PC-3 (cell line): ENCODE measurements at regions not wholly inside any gene's neighbourhood (a gene's known extent, or its start where the extent isn't known, plus 50 kb on each side); places are given as distances from the start of the nearest gene placed in this dataset.

Source experiments
- ATAC-seq: fragments of 200-7000 bp; cut with Tn5 transposase; 2 replicates; pipeline ENCODE4 v1.9.1; 2020; ENCODE audit warnings: mild to moderate bottlenecking, moderate library complexity
- BruUV-seq: library from RNA; stranded (reverse); fragments of 400-500 nt; replicated peaks from 2 replicates; lab custom pipeline; 2021; lab: Mats Ljungman, UMichigan
- CTCF ChIA-PET: fragments of 300-600 bp; sonication (Branson Sonifier 250); formaldehyde crosslinking; loops from one replicate; lab custom pipeline; 2022; ENCODE audit warnings: antibody characterized with exemption; lab: Charles Lee
- POLR2A ChIA-PET: fragments of 300-600 bp; sonication (Branson Sonifier 250); formaldehyde crosslinking; loops from one replicate; lab custom pipeline; 2022; ENCODE audit warnings: antibody characterized with exemption; ENCODE audit not compliant: unreplicated experiment; lab: Charles Lee
- DNase-seq: peaks from one replicate; pipeline ENCODE4 v3.0.0-alpha.2; 2015
- H2AFZ ChIP-seq: fragments of 300-600 bp; sonication (generic); 2 replicates; pipeline ENCODE4 v1.6.0; 2016; ENCODE audit warnings: antibody characterized with exemption, low read length
- H3F3A ChIP-seq: fragments of 300-600 bp; sonication (generic); one replicate; pipeline ENCODE4 v1.6.0; 2017; ENCODE audit warnings: antibody characterized with exemption, low read length, control low read depth, mild to moderate bottlenecking; ENCODE audit not compliant: unreplicated experiment
- H3K27ac ChIP-seq: fragments of 300-600 bp; sonication (generic); 2 replicates; pipeline ENCODE4 v1.5.1; 2016; ENCODE audit warnings: mild to moderate bottlenecking, low read length
- H3K27me3 ChIP-seq: fragments of 300-600 bp; sonication (generic); 2 replicates; pipeline ENCODE4 v1.6.1; 2016; ENCODE audit warnings: low read length, mixed read lengths
- H3K36me3 ChIP-seq: fragments of 300-600 bp; sonication (generic); 2 replicates; pipeline ENCODE4 v1.6.1; 2016; ENCODE audit warnings: low read depth, mixed run types, low read length, mixed read lengths
- H3K4me1 ChIP-seq: fragments of 300-600 bp; sonication (generic); 2 replicates; pipeline ENCODE4 v1.5.1; 2016; ENCODE audit warnings: low read length; ENCODE audit not compliant: insufficient read depth
- H3K4me2 ChIP-seq: fragments of 300-600 bp; sonication (generic); 2 replicates; pipeline ENCODE4 v1.6.0; 2016; ENCODE audit warnings: low read length
- H3K4me3 ChIP-seq: fragments of 300-600 bp; sonication (generic); 2 replicates; pipeline ENCODE4 v1.5.1; 2016; ENCODE audit warnings: mild to moderate bottlenecking, low read length, mixed read lengths
- H3K79me2 ChIP-seq: fragments of 300-600 bp; sonication (generic); 2 replicates; pipeline ENCODE4 v1.6.1; 2017; ENCODE audit warnings: low read length, mixed read lengths
- H3K9ac ChIP-seq: fragments of 300-600 bp; sonication (generic); 2 replicates; pipeline ENCODE4 v1.6.0; 2016; ENCODE audit warnings: mild to moderate bottlenecking, low read length
- H3K9me2 ChIP-seq: fragments of 300-600 bp; sonication (generic); replicated peaks from 2 replicates; pipeline ENCODE4 v1.6.1; 2016; ENCODE audit warnings: mixed run types, low read length, mixed read lengths
- H3K9me3 ChIP-seq: fragments of 300-600 bp; sonication (generic); 2 replicates; pipeline ENCODE4 v1.6.1; 2016; ENCODE audit warnings: low read length, mixed read lengths
- H4K20me1 ChIP-seq: fragments of 300-600 bp; sonication (generic); 2 replicates; pipeline ENCODE4 v1.6.1; 2016; ENCODE audit warnings: low read length, mixed read lengths
- EZH2 ChIP-seq: fragments of 300-600 bp; sonication (generic); IDR thresholded peaks from one replicate; pipeline ENCODE4 v1.6.1; 2017; ENCODE audit warnings: antibody characterized with exemption, mild to moderate bottlenecking, low read length; ENCODE audit not compliant: unreplicated experiment
- EZH2phosphoT487 ChIP-seq: fragments of 300-600 bp; sonication (generic); IDR thresholded peaks from 2 replicates; pipeline ENCODE4 v1.6.1; 2018; ENCODE audit warnings: mild to moderate bottlenecking, antibody characterized with exemption, low read length, borderline replicate concordance
- intact Hi-C: fragments of 100-400 bp; cut with micrococcal nuclease; formaldehyde crosslinking; loops from 2 replicates; pipeline ENCODE4 v1.9.0; 2023
- TF ChIP-seq, protein P1 (sequence below): fragments of 300-600 bp; sonication (generic); conservative IDR thresholded peaks from 2 replicates; pipeline ENCODE4 v1.5.1; 2017; ENCODE audit warnings: antibody characterized with exemption, low read depth, mild to moderate bottlenecking, low read length

DNA sequence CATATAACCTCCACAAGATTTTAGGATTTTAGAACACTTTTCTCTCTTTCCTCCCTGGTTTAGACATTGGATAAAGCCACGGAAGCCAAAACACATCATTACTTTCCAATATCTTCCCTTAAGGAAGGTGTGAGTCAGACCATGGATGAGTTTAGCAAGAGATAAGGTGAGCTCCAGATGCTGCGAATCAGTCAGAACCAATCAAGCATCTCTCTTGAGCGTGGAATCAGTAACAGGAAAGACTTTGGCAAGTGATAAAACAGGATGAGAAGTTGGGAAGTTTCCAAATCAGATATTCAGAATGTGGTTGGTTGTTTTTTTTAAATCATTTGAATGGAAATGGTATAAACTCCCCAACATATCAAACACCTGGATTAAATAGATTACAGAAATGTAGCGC lies 397.8 kb downstream of the EFNA5 start:
- no peaks in the 10 kb centered on the region for H3F3A ChIP-seq
- H3K36me3 ChIP-seq, result no peaks in the 10 kb centered on the region
- H3K4me1 ChIP-seq, result no peaks in the 10 kb centered on the region
- POLR2A ChIA-PET, result no interaction called here
- intact Hi-C loops, result no loop called here
- H3K79me2 ChIP-seq, result no peaks in the 10 kb centered on the region
- H3K9me3 ChIP-seq, result no peaks in the 10 kb centered on the region
- H3K27me3 ChIP-seq, result no peaks in the 10 kb centered on the region
- H4K20me1 ChIP-seq, result no peaks in the 10 kb centered on the region
- CTCF ChIA-PET, result no interaction called here
- DNase-seq, result no peak
- BruUV-seq, result no TSS peak
- no peak overlapping the region for H3K27ac ChIP-seq
- no peak overlapping the region for H3K4me2 ChIP-seq
- H3K4me3 ChIP-seq, result no peak overlapping the region
- H3K9me2 ChIP-seq, result no peaks in the 10 kb centered on the region
- ATAC-seq, result no peak
- TF ChIP-seq, protein P1, sequence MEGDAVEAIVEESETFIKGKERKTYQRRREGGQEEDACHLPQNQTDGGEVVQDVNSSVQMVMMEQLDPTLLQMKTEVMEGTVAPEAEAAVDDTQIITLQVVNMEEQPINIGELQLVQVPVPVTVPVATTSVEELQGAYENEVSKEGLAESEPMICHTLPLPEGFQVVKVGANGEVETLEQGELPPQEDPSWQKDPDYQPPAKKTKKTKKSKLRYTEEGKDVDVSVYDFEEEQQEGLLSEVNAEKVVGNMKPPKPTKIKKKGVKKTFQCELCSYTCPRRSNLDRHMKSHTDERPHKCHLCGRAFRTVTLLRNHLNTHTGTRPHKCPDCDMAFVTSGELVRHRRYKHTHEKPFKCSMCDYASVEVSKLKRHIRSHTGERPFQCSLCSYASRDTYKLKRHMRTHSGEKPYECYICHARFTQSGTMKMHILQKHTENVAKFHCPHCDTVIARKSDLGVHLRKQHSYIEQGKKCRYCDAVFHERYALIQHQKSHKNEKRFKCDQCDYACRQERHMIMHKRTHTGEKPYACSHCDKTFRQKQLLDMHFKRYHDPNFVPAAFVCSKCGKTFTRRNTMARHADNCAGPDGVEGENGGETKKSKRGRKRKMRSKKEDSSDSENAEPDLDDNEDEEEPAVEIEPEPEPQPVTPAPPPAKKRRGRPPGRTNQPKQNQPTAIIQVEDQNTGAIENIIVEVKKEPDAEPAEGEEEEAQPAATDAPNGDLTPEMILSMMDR, result no peak
- TF ChIP-seq EZH2phosphoT487, result no peak
- no peak for TF ChIP-seq EZH2
- H2AFZ ChIP-seq, result no peak overlapping the region
- H3K9ac ChIP-seq, result no peak overlapping the region

DNA sequence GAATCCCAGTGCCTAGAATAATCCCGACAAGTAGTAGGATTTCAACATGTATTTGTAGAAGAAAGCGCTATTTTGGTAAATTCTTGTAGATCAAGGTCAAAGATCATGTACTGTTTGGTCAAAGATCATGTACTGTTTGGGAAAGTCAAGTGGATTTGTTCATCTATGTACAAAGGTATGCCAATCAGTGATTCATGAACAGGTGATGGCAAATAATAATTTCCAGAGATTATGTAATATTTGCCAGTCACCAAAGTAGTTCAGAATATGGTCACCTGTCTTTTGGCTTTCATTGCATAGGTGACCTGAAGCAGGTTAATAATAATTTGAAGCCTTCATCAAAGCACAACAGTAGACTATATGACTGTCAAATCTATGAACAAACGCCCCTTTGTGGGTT lies 398.2 kb downstream of the EFNA5 start:
- no peaks in the 10 kb centered on the region for H3F3A ChIP-seq
- H3K27me3 ChIP-seq, result no peaks in the 10 kb centered on the region
- no peaks in the 10 kb centered on the region for H3K9me3 ChIP-seq
- DNase-seq, result no peak
- no peaks in the 10 kb centered on the region for H4K20me1 ChIP-seq
- CTCF ChIA-PET, result no interaction called here
- no peak overlapping the region for H3K9ac ChIP-seq
- no peaks in the 10 kb centered on the region for H3K79me2 ChIP-seq
- POLR2A ChIA-PET, result no interaction called here
- no peak overlapping the region for H2AFZ ChIP-seq
- H3K4me2 ChIP-seq, result no peak overlapping the region
- ATAC-seq, result no peak
- H3K4me1 ChIP-seq, result no peaks in the 10 kb centered on the region
- BruUV-seq, result no TSS peak
- H3K27ac ChIP-seq, result no peak overlapping the region
- intact Hi-C loops, result no loop called here
- H3K36me3 ChIP-seq, result no peaks in the 10 kb centered on the region
- no peak overlapping the region for H3K4me3 ChIP-seq
- TF ChIP-seq EZH2, result no peak
- TF ChIP-seq, protein P1, result no peak
- TF ChIP-seq EZH2phosphoT487, result no peak
- no peaks in the 10 kb centered on the region for H3K9me2 ChIP-seq

DNA sequence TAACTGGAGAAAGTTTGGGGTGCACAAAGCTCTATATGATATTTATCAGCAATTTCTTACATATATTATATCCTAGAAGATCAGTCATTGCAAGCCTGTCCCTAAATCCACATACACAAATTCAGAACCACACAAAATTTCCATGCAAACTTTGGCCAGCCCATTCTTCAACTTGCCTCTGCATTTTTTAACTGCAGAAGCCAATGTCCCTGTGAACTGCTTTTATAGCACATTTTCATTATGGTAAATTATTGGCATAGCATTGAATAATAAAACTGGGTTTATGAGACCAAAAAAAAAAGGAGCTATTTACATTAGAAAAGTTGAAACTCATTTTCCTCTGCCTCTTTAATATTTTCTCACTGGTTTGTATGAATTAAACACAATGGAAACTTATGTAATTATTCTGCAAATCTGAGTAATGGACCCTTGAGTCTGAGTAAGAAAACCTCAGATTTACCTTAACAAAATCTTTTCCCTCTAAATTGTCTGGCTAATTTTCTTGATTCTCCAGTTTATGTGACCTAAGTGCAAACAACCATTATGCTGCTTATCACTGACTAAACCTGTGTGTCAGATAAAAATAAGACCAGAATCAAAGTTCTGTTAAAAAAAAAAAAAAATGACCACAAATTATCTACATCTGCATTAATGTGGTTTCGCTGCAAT lies 398.9 kb downstream of the EFNA5 start:
- Histone ChIP-seq H3K27ac (no peak overlapping the region), H3K4me3 (no peak overlapping the region), H3F3A (no peaks in the 10 kb centered on the region), H3K79me2 (no peaks in the 10 kb centered on the region), H3K9me3 (no peaks in the 10 kb centered on the region), H4K20me1 (no peaks in the 10 kb centered on the region), H3K36me3 (no peaks in the 10 kb centered on the region), H3K9ac (no peak overlapping the region), H3K9me2 (no peaks in the 10 kb centered on the region), H3K4me2 (no peak overlapping the region), H2AFZ (no peak overlapping the region), H3K4me1 (no peaks in the 10 kb centered on the region), H3K27me3 (no peaks in the 10 kb centered on the region)
- TF ChIP-seq EZH2, result no peak
- TF ChIP-seq EZH2phosphoT487, result no peak
- TF ChIP-seq, protein P1, result no peak
- DNase-seq, result no peak
- POLR2A ChIA-PET, result no interaction called here
- intact Hi-C loops, result no loop called here
- CTCF ChIA-PET, result no interaction called here
- no TSS peak for BruUV-seq
- ATAC-seq, result no peak
